Suppressor macrophage (primary cell): ENCODE measurements at regions not wholly inside any gene's neighbourhood (a gene's known extent, or its start where the extent isn't known, plus 50 kb on each side); places are given as distances from the start of the nearest gene placed in this dataset.

Experiments
- DNase-seq, 4 experiments: peaks; one replicate each; pipeline ENCODE4 v3.0.0-alpha.2; 2020 to 2022

DNA sequence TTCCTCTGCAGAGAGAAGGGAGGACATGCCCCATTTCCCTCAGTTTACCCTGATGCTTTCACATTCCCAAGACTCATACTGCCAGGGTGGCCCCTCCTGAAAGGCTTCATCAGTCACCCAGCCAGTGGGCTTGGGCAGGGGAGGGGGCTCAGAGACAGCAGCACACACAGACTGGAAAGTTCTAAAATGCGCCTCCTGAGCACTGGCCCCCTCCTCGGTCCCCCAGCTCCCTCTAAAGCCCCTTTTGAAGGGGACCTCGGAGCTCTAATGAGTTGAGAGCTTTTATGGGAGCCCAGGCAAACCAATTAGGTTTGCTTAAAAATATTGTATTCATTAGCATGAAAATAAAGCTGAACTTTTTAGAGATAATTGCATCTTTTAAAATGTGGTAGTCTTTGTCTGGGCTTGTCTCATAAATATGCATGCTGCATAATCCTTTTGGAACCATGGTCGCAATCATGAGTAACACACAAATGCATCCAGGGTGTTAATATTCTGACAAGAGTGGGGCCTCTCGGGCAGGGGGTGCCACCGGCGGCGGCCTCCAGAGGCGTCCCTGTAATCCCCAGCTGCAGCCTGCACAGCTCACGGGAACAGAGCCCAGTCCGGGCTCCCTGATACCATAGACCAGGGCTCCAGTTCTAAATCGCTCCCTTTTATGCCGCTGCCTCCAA is 78.5 kb downstream of the RPLP1 start:
- no peak for DNase-seq

DNA sequence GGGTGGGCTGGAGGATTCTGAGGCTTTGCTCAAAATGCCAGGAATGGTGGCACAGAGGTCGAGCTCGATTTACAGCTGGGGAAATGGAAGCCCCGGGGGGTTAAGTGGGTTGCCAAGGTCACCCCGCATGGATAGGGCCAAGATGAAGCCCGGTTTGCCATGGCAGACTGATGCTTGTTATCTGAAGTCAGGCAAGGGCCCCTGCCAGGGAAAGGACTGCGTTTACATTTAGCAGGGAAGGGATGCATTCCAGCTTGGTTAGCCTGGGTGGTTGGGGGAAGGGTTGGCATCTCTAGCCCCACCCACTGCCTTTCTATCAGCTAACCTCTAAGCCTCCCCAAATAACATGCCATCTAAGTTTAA is 79.0 kb downstream of the RPLP1 start:
- DNase-seq: no peak

DNA sequence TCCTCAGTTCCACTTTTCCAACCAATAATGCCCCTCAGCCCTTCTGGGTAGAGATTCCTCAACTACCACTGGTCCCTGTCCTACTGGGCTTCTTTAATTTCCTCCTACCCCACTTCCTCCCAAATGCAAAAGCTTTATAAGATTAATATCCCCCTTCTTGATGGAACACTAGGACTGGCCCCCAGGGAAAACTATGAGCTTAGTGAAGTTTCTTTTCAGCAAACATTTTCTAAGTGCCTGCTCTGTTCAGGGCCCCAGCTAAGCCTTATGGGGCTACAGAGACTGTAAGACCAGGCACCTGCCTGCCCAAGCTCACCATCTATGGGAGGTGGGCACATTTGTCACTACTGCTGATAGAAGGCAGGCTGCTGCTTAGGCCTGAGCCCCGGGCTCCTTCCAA is 79.4 kb downstream of the RPLP1 start:
- no peak for DNase-seq

DNA sequence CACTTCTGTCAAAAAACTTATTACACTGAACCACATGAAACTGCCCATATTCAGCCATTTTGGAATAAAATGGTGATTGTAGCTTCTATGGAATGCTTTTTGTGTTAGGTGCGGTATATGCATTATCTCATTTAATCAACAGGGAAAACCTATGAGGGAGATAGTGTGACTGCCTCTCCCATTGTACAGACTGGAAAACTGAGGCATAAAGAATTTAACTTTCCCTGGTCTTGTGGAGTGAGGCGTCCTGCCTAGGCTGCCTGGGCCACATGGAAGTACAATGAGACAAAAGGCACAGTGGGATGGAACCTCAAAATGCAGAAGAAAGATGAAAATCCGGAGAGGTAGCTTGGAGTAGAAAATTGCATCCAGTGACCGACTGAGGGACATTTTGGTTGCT is 80.2 kb downstream of the RPLP1 start:
- DNase-seq: no peak

DNA sequence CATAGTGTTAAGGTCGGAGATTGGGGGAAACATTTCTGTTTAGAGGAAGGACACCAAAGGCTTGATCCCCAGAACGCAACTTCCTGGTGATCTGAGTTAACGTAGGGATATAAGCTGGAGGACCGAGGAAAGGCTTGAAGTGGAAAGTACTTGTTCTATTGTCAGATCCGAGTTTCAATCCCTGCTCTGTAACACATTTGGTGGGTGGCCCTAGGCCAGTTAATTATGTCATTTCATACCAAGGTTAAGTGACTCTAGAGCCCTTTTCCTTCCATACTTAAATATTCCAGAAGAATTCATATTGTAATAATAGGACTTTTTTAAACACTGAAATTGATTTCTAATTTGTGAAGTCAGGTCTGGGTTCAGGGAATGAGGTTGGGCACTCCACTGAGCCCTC is 80.9 kb downstream of the RPLP1 start:
- no peak for DNase-seq

DNA sequence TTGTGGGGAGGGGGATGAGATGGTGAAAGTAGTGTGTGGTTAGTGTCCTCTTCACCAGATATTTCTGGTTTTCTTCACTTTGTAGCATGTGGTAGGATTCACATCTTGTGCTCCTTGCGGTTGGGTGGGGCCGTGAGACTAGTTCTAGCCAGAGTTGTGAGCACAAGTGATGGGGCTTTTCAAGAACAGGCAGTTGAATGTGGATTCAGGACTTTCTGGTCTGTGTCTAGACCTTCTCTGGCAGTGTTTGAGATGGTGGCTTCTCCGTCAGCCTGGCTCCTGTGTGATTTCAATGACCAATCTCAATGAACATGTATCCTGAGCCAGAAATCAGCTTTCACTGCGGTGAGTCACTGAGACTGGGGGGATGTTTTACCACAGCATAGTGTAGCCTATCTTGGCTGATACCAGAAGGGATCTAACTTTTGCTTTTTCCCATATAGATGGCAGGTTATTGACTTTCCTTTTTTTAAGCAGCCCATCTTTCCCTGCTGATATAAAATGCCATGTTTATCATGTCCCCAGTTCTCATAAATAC is 82.6 kb downstream of the RPLP1 start:
- DNase-seq: no peak

DNA sequence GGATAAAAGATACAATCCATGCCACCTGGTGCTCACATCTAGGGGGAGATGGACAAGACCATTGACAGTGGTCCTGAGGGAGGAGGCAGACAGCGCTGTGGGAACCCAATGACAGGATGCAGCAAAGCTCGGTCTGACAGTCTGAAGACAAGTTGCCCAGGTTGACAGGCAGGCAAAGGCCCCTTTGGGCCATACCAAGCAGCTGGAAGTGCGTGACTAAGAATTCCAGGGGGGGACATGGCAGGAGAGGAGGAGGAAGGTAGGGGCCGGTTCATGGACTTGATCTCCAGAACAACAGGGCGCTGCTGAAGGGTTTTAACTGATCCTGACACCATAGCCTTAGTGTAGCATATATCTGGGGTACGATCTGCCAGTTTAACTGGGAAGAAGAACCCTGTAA is 83.4 kb downstream of the RPLP1 start:
- DNase-seq: no peak

DNA sequence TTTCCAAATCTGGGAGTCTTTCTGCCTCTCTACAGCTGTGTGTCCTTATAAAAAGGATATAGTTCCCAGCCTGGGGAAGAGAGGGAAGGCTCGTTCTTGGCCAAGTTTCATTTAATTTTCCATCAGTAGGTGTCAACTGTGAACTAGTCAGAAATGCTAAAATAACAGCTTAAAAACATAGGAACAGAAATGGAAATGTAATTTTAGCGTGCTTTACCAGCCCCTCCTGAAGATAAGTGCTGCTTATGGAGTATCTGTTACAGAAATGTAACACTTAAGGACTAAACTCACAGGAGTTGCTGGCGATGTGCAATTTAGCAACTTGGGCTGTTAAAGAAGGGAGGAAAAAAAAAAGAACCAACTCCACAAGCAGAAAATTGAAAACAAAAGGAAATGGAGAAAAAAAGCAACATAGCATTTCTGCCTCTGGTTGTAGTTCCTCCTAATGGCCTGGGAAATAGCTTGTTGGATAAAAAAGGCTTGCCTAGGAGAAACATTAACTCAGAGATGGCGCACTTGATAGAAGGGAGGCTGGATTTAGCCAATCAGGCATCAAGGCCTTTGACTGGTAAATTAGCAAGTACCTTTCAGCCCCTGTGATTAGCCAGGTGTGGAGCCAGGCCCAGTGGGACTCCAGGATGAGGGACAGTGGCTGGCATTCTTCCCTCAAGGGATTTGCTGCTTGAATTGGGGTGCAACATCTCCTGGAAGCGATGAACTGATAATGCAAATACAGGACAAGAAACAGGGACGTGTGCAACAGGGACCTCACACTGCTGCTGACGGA is 84.3 kb downstream of the RPLP1 start:
- DNase-seq: peak in 1 of 4 experiments; percentile 14

DNA sequence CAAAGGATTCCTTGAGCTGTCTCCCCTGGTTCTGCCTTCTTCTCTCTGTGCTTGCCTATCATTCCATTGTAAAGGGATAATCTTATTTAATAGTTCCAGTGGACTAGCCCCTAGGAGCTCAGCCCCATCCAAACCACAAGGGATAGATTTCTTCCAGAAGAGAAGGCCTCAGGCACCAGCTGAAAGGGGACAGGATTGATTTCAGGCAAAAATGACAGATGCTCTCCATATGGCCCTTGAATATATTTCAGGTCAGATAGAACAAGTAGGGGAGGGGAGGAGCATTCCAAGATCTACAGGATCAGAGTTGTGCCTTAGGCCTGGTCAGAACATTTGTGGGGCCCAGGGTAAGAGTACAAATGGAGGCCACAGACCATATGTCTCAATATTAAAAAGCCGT is 85.3 kb downstream of the RPLP1 start:
- DNase-seq: no peak

DNA sequence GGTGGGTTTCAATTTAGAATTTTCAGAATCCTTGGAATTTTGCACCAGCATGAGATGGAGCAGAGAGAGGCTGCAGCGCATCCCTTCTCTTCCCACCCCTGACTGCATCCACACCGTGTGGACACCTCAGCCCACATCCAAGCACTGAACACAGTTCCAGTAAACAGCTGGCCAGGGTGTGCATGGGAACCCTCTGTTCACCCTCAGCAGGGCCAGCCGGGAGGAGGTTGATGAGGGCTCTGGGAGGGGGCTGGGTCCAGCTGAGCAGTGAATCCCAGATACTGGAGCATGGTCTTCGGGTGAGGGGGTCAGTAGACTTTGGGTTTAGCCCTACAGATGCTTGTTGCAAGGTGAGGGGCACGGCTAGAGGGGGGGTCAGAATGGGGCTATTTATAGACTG is 85.8 kb downstream of the RPLP1 start:
- DNase-seq: no peak

DNA sequence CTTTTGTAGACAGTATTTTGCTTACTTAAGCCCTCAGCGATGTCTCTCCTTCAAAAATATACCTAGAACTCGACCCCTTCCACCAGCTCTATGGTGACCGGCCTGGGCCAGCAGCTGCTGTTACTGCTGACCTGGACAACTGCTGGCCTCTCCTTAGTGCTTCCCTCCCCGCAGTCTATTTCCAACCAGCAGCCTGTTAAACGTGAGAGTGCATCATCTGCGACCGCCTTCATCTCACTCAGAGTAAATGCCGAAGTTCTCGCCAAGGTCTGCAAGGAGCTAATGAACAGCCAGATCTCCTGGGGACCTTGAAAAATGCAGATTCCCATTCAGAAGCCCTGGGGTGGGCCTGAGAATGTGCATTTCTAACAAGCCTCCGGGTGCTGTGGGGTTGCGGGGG is 86.7 kb downstream of the RPLP1 start:
- no peak for DNase-seq

DNA sequence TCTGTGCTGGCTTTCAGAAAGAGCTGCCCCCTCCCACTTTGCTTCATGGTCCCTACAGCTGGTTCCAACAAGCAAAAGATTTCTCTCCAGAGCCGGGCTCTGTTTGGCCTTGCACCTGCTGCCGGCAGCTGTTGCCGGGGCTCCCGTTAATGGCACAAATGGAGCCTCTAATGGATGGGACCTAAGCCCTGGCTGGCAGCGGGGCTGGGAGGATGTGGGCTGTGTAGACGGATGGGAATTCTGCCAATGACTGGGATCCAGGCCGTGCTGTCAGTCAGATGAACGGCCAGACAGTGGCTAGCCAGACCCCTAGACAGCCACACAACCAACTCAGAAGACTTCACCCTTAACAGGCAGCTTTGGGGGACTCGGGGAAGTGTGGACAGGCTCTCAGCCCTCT is 88.0 kb downstream of the RPLP1 start:
- no peak for DNase-seq

DNA sequence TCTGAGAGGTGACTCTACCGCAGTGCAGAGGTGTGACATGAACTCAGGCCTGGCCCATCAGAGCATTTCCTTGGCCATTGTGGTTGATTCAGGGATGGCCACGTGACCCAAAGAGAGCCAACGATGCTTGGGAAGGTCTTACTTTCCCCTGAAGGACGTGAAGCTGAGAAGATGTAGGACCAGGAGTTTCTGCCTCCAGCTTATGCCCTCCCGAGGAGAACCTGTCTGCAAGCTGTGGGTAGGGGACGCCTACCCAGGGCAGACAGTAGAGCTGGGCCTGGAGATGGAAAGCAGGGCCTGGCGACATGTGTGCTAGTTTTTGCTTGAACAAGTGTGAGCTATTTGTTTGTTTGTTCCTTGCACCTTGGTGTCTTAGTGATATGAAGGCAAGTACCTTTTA is 89.4 kb downstream of the RPLP1 start:
- DNase-seq: no peak

DNA sequence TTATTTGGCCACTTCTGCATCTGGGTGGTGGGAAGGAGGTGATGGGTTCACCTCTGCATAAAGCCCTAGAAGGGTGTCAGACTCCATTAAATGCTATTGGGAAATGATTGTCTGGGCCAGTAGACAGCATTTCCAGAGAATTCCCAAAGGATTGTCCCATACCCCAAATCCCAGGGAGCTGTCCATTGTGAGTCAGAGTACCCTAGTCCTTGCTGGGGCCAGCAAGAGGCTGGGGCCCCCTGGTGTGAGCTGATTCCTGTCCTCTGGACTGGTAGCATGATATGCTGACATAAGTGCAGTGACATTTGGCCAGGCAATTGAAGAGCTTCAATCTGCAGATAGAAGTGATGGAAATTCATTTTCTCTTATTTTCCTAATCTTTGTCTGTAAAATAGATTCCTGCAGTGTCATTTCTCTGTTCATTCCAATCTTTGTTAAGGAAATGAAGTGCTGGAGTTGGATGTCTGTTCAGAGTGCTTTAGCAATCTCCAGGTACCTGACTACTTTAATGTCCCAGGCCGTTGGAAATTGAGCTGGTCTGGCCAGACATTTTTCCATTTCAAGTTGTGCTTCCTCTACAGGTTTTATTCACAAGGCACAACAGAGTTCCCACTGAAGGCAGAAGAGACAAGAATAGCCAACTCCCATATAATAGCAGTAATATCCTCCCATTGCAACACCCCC is 91.2 kb downstream of the RPLP1 start:
- DNase-seq: no peak

DNA sequence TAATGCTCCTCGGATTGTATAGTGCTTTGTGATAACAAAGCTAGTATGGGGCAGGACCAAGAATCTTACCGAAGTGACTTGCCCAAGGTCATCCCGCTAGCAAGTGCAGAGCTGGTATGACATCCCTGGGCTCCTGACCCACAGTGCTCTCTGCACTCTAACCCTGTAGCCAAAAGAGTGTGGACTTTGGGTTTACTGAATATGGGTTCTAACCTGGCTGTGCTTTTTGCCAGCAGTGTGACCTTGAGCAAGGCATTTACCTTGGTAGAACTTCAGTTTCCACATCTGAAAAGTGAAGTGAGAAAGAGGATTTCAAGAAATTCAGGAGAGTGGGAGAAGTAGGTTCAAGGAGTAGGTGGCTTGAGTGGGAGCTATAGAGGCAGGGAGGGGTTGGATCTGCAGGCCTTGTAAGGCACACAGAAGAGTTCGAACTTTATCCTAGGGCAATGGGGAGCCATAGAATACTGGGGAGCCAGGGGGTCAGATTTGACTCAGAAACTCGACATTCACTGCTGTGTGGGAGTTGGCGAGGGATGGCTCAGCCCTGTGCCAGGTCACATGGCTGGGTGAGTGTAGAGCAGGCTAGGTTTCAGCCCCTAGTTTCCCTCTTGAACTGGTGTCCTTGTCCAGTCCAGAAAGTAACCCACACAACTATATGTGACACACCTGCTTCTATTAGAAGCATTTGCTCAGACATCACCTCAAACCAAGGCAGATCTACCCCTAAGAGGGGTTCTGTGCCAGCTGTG is 91.9 kb downstream of the RPLP1 start:
- peak in 1 of 4 experiments; percentile 19 for DNase-seq

DNA sequence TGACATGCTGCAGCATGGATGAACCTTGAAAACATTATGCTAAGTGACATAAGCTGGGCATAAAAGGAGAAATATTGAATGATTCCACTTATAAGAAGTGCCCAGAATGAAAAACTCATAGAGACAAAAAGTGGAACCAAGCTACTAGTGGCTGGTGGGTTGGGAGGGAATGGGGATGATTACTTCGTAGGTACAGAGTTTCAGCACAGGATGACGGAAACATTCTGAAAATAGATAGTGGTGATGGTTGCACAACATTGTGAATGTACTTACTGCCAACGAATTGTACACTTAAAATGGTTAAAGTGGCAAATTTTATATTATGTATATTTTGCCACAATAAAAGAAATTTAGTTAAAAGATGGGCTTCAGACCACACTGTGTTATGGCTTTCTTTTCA is 93.6 kb downstream of the RPLP1 start:
- DNase-seq: peak; percentile 26 to 65 (median 50)

DNA sequence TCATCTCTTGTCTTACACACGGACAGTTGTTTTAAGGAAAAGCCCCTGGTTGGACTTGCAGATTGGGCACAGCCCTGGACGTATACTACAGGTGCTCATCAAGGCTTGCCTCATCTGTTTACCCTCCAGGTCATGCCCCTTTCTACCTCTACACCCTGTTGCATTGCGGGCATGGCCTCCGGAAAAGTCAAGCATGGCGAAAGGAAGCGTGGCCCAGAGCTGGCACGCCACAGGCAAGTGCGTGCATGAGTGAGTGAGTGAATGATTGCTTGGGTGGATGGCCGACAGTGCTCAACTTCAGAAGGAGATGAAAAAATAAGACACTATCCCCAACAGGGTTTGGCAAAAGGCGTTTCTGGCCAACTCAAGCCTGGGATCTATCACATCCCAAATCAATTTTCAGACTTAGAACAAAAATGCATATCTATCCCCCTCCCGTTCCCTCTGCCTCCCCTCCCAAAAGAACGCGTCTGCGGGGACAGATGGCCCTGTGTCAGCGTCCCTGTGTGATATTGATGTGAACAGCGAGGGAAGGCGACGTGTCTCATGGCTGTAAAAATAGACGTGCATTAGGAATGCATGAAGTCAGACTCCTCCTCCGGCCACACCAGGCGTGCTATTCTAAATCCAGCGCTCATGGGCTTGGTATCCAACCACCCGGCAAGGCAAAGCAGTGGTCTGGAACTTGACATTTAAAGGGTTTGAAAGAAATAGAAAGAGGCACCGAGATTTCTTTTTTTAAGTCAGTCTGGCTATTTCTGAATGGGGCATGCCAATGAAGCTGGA is 96.0 kb downstream of the RPLP1 start:
- no peak for DNase-seq

DNA sequence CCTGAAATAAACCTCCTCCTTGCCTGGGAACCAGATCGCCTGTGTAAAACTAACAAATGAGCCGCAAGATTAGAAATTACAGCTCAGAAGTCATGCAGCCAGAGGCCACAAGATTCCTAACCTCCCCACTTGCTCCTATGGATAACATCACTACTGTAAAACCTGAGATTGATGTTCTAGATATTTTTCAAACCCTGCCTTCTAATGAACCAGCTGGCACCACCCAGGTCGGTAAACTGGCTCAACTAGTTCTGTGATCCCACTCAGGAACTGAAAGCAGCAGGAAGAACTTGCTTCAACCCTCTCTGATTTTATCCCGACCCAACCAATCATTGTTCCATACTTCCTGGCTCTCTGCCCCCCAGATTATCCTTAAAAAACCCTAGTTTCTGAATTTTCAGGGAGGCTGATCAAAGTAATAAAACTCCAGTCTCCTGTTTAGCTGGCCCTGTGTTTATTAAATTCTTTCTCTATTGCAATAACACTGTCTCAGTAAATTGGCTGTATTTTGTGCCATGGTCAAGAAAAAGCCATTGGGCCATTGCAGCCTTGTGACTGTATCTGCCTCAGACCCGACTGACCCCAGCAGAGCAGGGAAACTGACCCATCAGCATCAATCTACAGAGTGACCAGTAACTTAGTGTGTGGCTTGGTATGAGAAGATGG is 98.9 kb downstream of the RPLP1 start:
- DNase-seq: no peak

DNA sequence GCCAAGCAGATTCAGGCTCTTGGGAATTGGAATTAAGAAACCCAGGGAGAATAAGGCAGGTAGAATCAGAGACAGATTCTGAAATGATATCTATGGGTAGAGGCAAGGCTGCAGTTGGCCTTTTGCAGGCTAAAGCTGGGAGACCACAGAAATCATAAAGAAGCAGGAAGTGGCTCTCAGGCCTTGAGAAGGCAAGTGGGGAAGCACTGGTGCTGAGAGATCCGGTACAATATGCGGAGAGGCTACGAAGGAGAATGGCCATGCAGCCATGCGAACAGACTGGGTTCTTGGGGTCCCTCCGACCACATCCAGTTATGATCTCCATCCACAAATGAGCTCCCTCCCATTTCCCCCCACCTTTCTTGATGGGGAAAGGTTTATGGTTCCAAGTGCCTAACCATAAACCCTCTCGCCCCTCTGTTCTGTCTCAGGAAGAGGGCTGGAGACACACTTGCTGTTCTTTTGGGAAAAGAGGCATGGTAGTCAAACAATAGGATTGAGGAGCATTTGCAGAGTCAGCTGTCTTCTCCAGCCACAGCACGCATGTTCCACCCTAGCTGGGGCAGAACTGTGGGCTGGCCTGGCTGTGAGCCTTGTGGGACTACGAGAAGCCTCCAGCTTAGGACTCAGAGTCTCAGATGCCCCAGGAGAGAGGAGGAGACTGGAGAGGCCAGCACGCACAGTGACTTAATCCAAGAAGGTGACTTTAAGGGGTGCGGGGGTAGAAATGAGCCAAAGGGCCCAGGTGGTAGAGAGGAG is 99.6 kb downstream of the RPLP1 start:
- DNase-seq: no peak

DNA sequence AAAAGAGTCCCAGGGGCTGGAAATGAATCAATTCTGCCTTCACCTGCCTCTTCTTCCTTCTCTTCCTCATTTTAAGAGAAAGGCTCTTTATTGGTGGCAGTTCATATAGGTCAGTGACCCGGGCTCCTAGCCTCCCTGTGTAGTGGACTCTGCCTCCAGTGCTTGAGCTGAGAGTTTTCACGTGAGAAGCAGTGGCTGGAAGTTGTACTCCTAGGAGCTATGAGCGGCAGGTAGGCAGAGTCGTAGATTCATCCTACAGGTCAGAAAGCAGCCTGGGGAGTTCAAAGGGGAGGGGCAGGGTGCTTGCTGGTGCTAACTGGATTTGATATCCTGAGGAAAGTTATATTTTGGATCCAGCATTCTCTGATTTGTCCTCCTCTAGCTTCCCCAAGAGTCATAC is 101.1 kb downstream of the RPLP1 start:
- DNase-seq: no peak
